ENCODE measurements at regions not wholly inside any gene's neighbourhood (a gene's known extent, or its start where the extent isn't known, plus 50 kb on each side); places are given as distances from the start of the nearest gene placed in this dataset.
A peak's percentile ranks its signal among the peaks of the same experiment; 100 is the strongest.

GRCh38 chr10:3427950-3428354 is 255.4 kb upstream of the PITRM1 start:
- Histone ChIP-seq H3K27ac (no peak overlapping the region), H3K36me3 (no peaks in the 10 kb centered on the region), H3K9me3 (replicated peaks) (no peaks in the 10 kb centered on the region), H3K4me3 (no peak overlapping the region), H3K4me1 (no peaks in the 10 kb centered on the region), H3K27me3 (no peaks in the 10 kb centered on the region)
- DNase-seq: peak in 1 of 2 experiments; percentile 2

GRCh38 chr10:3427347-3427746 is 254.8 kb upstream of the PITRM1 start:
- Histone ChIP-seq H3K4me1 (no peaks in the 10 kb centered on the region), H3K27ac (no peak overlapping the region), H3K9me3 (replicated peaks) (no peaks in the 10 kb centered on the region), H3K36me3 (no peaks in the 10 kb centered on the region), H3K27me3 (no peaks in the 10 kb centered on the region), H3K4me3 (no peak overlapping the region)
- DNase-seq: no peak

GRCh38 chr10:3426190-3426845 is 253.7 kb upstream of the PITRM1 start:
- Histone ChIP-seq H3K4me1 (no peaks in the 10 kb centered on the region), H3K4me3 (no peak overlapping the region), H3K27me3 (no peaks in the 10 kb centered on the region), H3K9me3 (replicated peaks) (no peaks in the 10 kb centered on the region), H3K36me3 (no peaks in the 10 kb centered on the region), H3K27ac (no peak overlapping the region)
- DNase-seq: no peak

- H3K27me3 ChIP-seq: no peaks in the 10 kb centered on the region
- no peak overlapping the region for H3K4me3 ChIP-seq
- no peaks in the 10 kb centered on the region for H3K9me3 ChIP-seq (replicated peaks)
- H3K4me1 ChIP-seq: no peaks in the 10 kb centered on the region
- H3K36me3 ChIP-seq: no peaks in the 10 kb centered on the region
- peak in 1 of 2 experiments; percentile 2 for DNase-seq
- H3K27ac ChIP-seq: no peak overlapping the region
Observed at GRCh38 chr10:3425716-3426115, 253.1 kb upstream of the PITRM1 start.

GRCh38 chr10:3425261-3425660 is 252.7 kb upstream of the PITRM1 start:
- Histone ChIP-seq H3K27me3 (no peaks in the 10 kb centered on the region), H3K27ac (no peak overlapping the region), H3K4me1 (no peaks in the 10 kb centered on the region), H3K36me3 (no peaks in the 10 kb centered on the region), H3K9me3 (replicated peaks) (no peaks in the 10 kb centered on the region), H3K4me3 (no peak overlapping the region)
- DNase-seq: no peak

GRCh38 chr10:3424111-3424851 is 251.7 kb upstream of the PITRM1 start:
- Histone ChIP-seq H3K27ac (no peak overlapping the region), H3K36me3 (no peaks in the 10 kb centered on the region), H3K4me3 (peak overlapping the region; percentile 32), H3K9me3 (replicated peaks) (no peaks in the 10 kb centered on the region), H3K27me3 (no peaks in the 10 kb centered on the region), H3K4me1 (no peaks in the 10 kb centered on the region)
- DNase-seq: peak; percentile 48 to 52

GRCh38 chr10:3423384-3423783 is 250.8 kb upstream of the PITRM1 start:
- no peak overlapping the region for H3K27ac ChIP-seq

GRCh38 chr10:3422282-3422681 is 249.7 kb upstream of the PITRM1 start:
- no peaks in the 10 kb centered on the region for H3K9me3 ChIP-seq (replicated peaks)
- no peaks in the 10 kb centered on the region for H3K4me1 ChIP-seq
- H3K27me3 ChIP-seq: no peaks in the 10 kb centered on the region
- no peak overlapping the region for H3K27ac ChIP-seq
- DNase-seq: no peak
- H3K36me3 ChIP-seq: no peaks in the 10 kb centered on the region
- no peak overlapping the region for H3K4me3 ChIP-seq

More at GRCh38 chr10:3423384-3423783, 250.8 kb upstream of the PITRM1 start:
- Histone ChIP-seq H3K27me3 (no peaks in the 10 kb centered on the region), H3K36me3 (no peaks in the 10 kb centered on the region), H3K4me1 (no peaks in the 10 kb centered on the region), H3K4me3 (no peak overlapping the region), H3K9me3 (replicated peaks) (no peaks in the 10 kb centered on the region)
- no peak for DNase-seq

- Histone ChIP-seq H3K27ac (no peak overlapping the region), H3K9me3 (replicated peaks) (no peaks in the 10 kb centered on the region)
- DNase-seq: no peak
Observed at GRCh38 chr10:3421537-3422257, 249.1 kb upstream of the PITRM1 start.

GRCh38 chr10:3420527-3421469 is 248.2 kb upstream of the PITRM1 start:
- Histone ChIP-seq H3K9me3 (replicated peaks) (no peaks in the 10 kb centered on the region), H3K27ac (no peak overlapping the region), H3K4me1 (no peaks in the 10 kb centered on the region), H3K36me3 (no peaks in the 10 kb centered on the region), H3K4me3 (no peak overlapping the region), H3K27me3 (no peaks in the 10 kb centered on the region)
- no peak for DNase-seq

More at GRCh38 chr10:3421537-3422257, 249.1 kb upstream of the PITRM1 start:
- H3K4me3 ChIP-seq: no peak overlapping the region
- H3K4me1 ChIP-seq: no peaks in the 10 kb centered on the region
- H3K36me3 ChIP-seq: no peaks in the 10 kb centered on the region
- H3K27me3 ChIP-seq: no peaks in the 10 kb centered on the region

- no peak overlapping the region for H3K27ac ChIP-seq
- H3K4me1 ChIP-seq: no peaks in the 10 kb centered on the region
- no peak for DNase-seq
- no peaks in the 10 kb centered on the region for H3K36me3 ChIP-seq
- H3K27me3 ChIP-seq: no peaks in the 10 kb centered on the region
- H3K4me3 ChIP-seq: no peak overlapping the region
- H3K9me3 ChIP-seq (replicated peaks): no peaks in the 10 kb centered on the region
Observed at GRCh38 chr10:3419719-3420495, 247.3 kb upstream of the PITRM1 start.

- Histone ChIP-seq H3K9me3 (replicated peaks) (no peaks in the 10 kb centered on the region), H3K36me3 (no peaks in the 10 kb centered on the region), H3K27me3 (no peaks in the 10 kb centered on the region), H3K4me3 (no peak overlapping the region), H3K4me1 (no peaks in the 10 kb centered on the region), H3K27ac (no peak overlapping the region)
- DNase-seq: no peak
Observed at GRCh38 chr10:3418926-3419325, 246.3 kb upstream of the PITRM1 start.

GRCh38 chr10:3418041-3418754 is 245.6 kb upstream of the PITRM1 start:
- H3K9me3 ChIP-seq (replicated peaks): no peaks in the 10 kb centered on the region
- no peaks in the 10 kb centered on the region for H3K27me3 ChIP-seq
- H3K36me3 ChIP-seq: no peaks in the 10 kb centered on the region
- H3K4me1 ChIP-seq: no peaks in the 10 kb centered on the region
- no peak overlapping the region for H3K27ac ChIP-seq
- DNase-seq: no peak
- H3K4me3 ChIP-seq: no peak overlapping the region

Data from SJCRH30 (cell line).